Activated CD4-positive, alpha-beta memory T cell treated with anti-CD3 and anti-CD28 coated beads for 36 hours (primary cell): ENCODE measurements at regions not wholly inside any gene's neighbourhood (a gene's known extent, or its start where the extent isn't known, plus 50 kb on each side); places are given as distances from the start of the nearest gene placed in this dataset.
"Not testable (repeated sequence)": the region's sequence is repeated elsewhere in the genome, so short reads cannot be mapped to it uniquely, and the experiment has no call there.

ENCODE experiments used
- CTCF ChIA-PET: fragments of 350-600 bp; sonication (Branson Sonifier 250); formaldehyde crosslinking; loops from one replicate; lab custom pipeline; 2021; ENCODE audit warnings: antibody characterized with exemption, inconsistent platforms; lab: Charles Lee
- POLR2A ChIA-PET: fragments of 350-600 bp; sonication (Branson Sonifier 250); formaldehyde crosslinking; loops from one replicate; lab custom pipeline; 2021; ENCODE audit warnings: antibody characterized with exemption; lab: Charles Lee
- DNase-seq: peaks from one replicate; pipeline ENCODE4 v3.0.0-alpha.2; 2020
- H3K27ac Mint-ChIP-seq: one replicate; pipeline ENCODE4 v1.8.0; 2021; ENCODE audit warnings: mixed read lengths
- H3K27me3 Mint-ChIP-seq: one replicate; pipeline ENCODE4 v1.8.0; 2021; ENCODE audit warnings: mixed read lengths
- H3K36me3 Mint-ChIP-seq: one replicate; pipeline ENCODE4 v1.8.0; 2021; ENCODE audit warnings: mixed read lengths
- H3K4me1 Mint-ChIP-seq: one replicate; pipeline ENCODE4 v1.8.0; 2021; ENCODE audit warnings: low read depth, mixed read lengths
- H3K4me3 Mint-ChIP-seq: one replicate; pipeline ENCODE4 v1.8.0; 2021; ENCODE audit warnings: mild to moderate bottlenecking, mixed read lengths
- H3K9me3 Mint-ChIP-seq: one replicate; pipeline ENCODE4 v1.8.0; 2021; ENCODE audit warnings: mixed read lengths
- intact Hi-C: fragments of 100-400 bp; cut with micrococcal nuclease; formaldehyde crosslinking; loops from one replicate; pipeline ENCODE4 v1.15.1; 2023

GRCh38 chr6:91895599-91896285 lies 1308.9 kb upstream of the MAP3K7 start:
- H3K9me3 Mint-ChIP-seq, result peaks cover 19% of the 10 kb centered on the region
- intact Hi-C loops, result no loop called here
- no peaks in the 10 kb centered on the region for H3K36me3 Mint-ChIP-seq

GRCh38 chr6:91886183-91886795 lies 1299.4 kb upstream of the MAP3K7 start:
- CTCF ChIA-PET, result no interaction called here
- no peaks in the 10 kb centered on the region for H3K4me1 Mint-ChIP-seq

More at GRCh38 chr6:91895599-91896285, 1308.9 kb upstream of the MAP3K7 start:
- Mint-ChIP-seq H3K27ac (no peak overlapping the region), H3K4me1 (no peaks in the 10 kb centered on the region), H3K27me3 (no peaks in the 10 kb centered on the region), H3K4me3 (no peak overlapping the region)
- CTCF ChIA-PET, result no interaction called here
- POLR2A ChIA-PET, result no interaction called here
- no peak for DNase-seq

GRCh38 chr6:91881791-91882190 lies 1294.9 kb upstream of the MAP3K7 start:
- intact Hi-C loops, H3K4me1 Mint-ChIP-seq, H3K27me3 Mint-ChIP-seq, H3K36me3 Mint-ChIP-seq, H3K27ac Mint-ChIP-seq, DNase-seq, H3K4me3 Mint-ChIP-seq, POLR2A ChIA-PET, CTCF ChIA-PET: not testable (repeated sequence)
- H3K9me3 Mint-ChIP-seq, result peaks cover 28% of the 10 kb centered on the region

More at GRCh38 chr6:91886183-91886795, 1299.4 kb upstream of the MAP3K7 start:
- POLR2A ChIA-PET, result no interaction called here
- intact Hi-C loops, result no loop called here
- Mint-ChIP-seq H3K36me3 (no peaks in the 10 kb centered on the region), H3K9me3 (peaks cover 40% of the 10 kb centered on the region), H3K4me3 (no peak overlapping the region), H3K27ac (no peak overlapping the region), H3K27me3 (no peaks in the 10 kb centered on the region)
- no peak for DNase-seq

GRCh38 chr6:91879386-91879995 lies 1292.6 kb upstream of the MAP3K7 start:
- ChIA-PET CTCF (no interaction called here), POLR2A (no interaction called here)
- Mint-ChIP-seq H3K27me3 (no peaks in the 10 kb centered on the region), H3K4me3 (no peak overlapping the region), H3K4me1 (no peaks in the 10 kb centered on the region), H3K27ac (no peak overlapping the region), H3K9me3 (peaks cover 7% of the 10 kb centered on the region), H3K36me3 (no peaks in the 10 kb centered on the region)
- intact Hi-C loops, result no loop called here
- DNase-seq, result no peak

GRCh38 chr6:91877994-91878393 lies 1291.1 kb upstream of the MAP3K7 start:
- CTCF ChIA-PET, result no interaction called here
- intact Hi-C loops, result no loop called here
- no peak overlapping the region for H3K4me3 Mint-ChIP-seq
- peaks cover 2% of the 10 kb centered on the region for H3K9me3 Mint-ChIP-seq
- no peaks in the 10 kb centered on the region for H3K4me1 Mint-ChIP-seq
- no peaks in the 10 kb centered on the region for H3K36me3 Mint-ChIP-seq
- DNase-seq, result no peak
- no peaks in the 10 kb centered on the region for H3K27me3 Mint-ChIP-seq
- POLR2A ChIA-PET, result no interaction called here
- H3K27ac Mint-ChIP-seq, result no peak overlapping the region

GRCh38 chr6:91874971-91875370 lies 1288.1 kb upstream of the MAP3K7 start:
- H3K27me3 Mint-ChIP-seq, result no peaks in the 10 kb centered on the region
- H3K4me3 Mint-ChIP-seq, result no peak overlapping the region
- H3K27ac Mint-ChIP-seq, result no peak overlapping the region
- H3K9me3 Mint-ChIP-seq, result no peaks in the 10 kb centered on the region
- no peaks in the 10 kb centered on the region for H3K4me1 Mint-ChIP-seq
- intact Hi-C loops, result no loop called here
- ChIA-PET CTCF (no interaction called here), POLR2A (no interaction called here)
- DNase-seq, result no peak
- H3K36me3 Mint-ChIP-seq, result no peaks in the 10 kb centered on the region

GRCh38 chr6:91868539-91869202 lies 1281.8 kb upstream of the MAP3K7 start:
- intact Hi-C loops, result no loop called here
- no peak for DNase-seq
- Mint-ChIP-seq H3K9me3 (peaks cover 5% of the 10 kb centered on the region), H3K27me3 (no peaks in the 10 kb centered on the region), H3K27ac (no peak overlapping the region), H3K4me3 (no peak overlapping the region), H3K4me1 (no peaks in the 10 kb centered on the region), H3K36me3 (no peaks in the 10 kb centered on the region)
- ChIA-PET POLR2A (no interaction called here), CTCF (no interaction called here)

GRCh38 chr6:91865889-91866288 lies 1279.0 kb upstream of the MAP3K7 start:
- intact Hi-C loops, result no loop called here
- H3K9me3 Mint-ChIP-seq, result peaks cover 5% of the 10 kb centered on the region
- no peaks in the 10 kb centered on the region for H3K36me3 Mint-ChIP-seq
- H3K27ac Mint-ChIP-seq, result no peak overlapping the region
- no peak overlapping the region for H3K4me3 Mint-ChIP-seq
- no peaks in the 10 kb centered on the region for H3K4me1 Mint-ChIP-seq
- POLR2A ChIA-PET, result interaction anchor here (0.5 kb wide), 1 partner anchor 45 kb away, joined by 3 read pairs; no protein-coding TSS in a partner anchor
- DNase-seq, result no peak
- CTCF ChIA-PET, result no interaction called here
- no peaks in the 10 kb centered on the region for H3K27me3 Mint-ChIP-seq

GRCh38 chr6:91864911-91865310 lies 1278.0 kb upstream of the MAP3K7 start:
- H3K9me3 Mint-ChIP-seq, result peaks cover 5% of the 10 kb centered on the region
- H3K36me3 Mint-ChIP-seq, result no peaks in the 10 kb centered on the region
- no peaks in the 10 kb centered on the region for H3K4me1 Mint-ChIP-seq
- ChIA-PET CTCF (no interaction called here), POLR2A (no interaction called here)
- intact Hi-C loops, result no loop called here
- H3K4me3 Mint-ChIP-seq, result no peak overlapping the region
- no peak for DNase-seq
- no peak overlapping the region for H3K27ac Mint-ChIP-seq
- H3K27me3 Mint-ChIP-seq, result no peaks in the 10 kb centered on the region

- CTCF ChIA-PET, result no interaction called here
Measured at GRCh38 chr6:91860541-91861335, 1273.9 kb upstream of the MAP3K7 start.

GRCh38 chr6:91852252-91852651 lies 1265.4 kb upstream of the MAP3K7 start:
- no peak for DNase-seq
- peaks cover 9% of the 10 kb centered on the region for H3K9me3 Mint-ChIP-seq
- H3K27ac Mint-ChIP-seq, result no peak overlapping the region
- H3K27me3 Mint-ChIP-seq, result no peaks in the 10 kb centered on the region
- CTCF ChIA-PET, result no interaction called here
- no peak overlapping the region for H3K4me3 Mint-ChIP-seq
- no peaks in the 10 kb centered on the region for H3K36me3 Mint-ChIP-seq
- intact Hi-C loops, result no loop called here
- POLR2A ChIA-PET, result no interaction called here
- H3K4me1 Mint-ChIP-seq, result no peaks in the 10 kb centered on the region

More at GRCh38 chr6:91860541-91861335, 1273.9 kb upstream of the MAP3K7 start:
- H3K27ac Mint-ChIP-seq, result no peak overlapping the region
- intact Hi-C loops, result no loop called here
- no peaks in the 10 kb centered on the region for H3K27me3 Mint-ChIP-seq
- POLR2A ChIA-PET, result no interaction called here
- H3K9me3 Mint-ChIP-seq, result no peaks in the 10 kb centered on the region
- no peak for DNase-seq
- H3K4me3 Mint-ChIP-seq, result no peak overlapping the region
- H3K4me1 Mint-ChIP-seq, result no peaks in the 10 kb centered on the region
- H3K36me3 Mint-ChIP-seq, result no peaks in the 10 kb centered on the region

GRCh38 chr6:91834813-91835212 lies 1247.9 kb upstream of the MAP3K7 start:
- CTCF ChIA-PET, result no interaction called here
- H3K36me3 Mint-ChIP-seq, result no peaks in the 10 kb centered on the region
- no peaks in the 10 kb centered on the region for H3K4me1 Mint-ChIP-seq
- DNase-seq, result no peak
- no peaks in the 10 kb centered on the region for H3K27me3 Mint-ChIP-seq
- POLR2A ChIA-PET, result no interaction called here
- intact Hi-C loops, result no loop called here
- H3K4me3 Mint-ChIP-seq, result no peak overlapping the region
- peaks cover 14% of the 10 kb centered on the region for H3K9me3 Mint-ChIP-seq
- no peak overlapping the region for H3K27ac Mint-ChIP-seq
